HG02642 (cell line): ENCODE measurements at regions not wholly inside any gene's neighbourhood (a gene's known extent, or its start where the extent isn't known, plus 50 kb on each side); places are given as distances from the start of the nearest gene placed in this dataset.
"Not testable (repeated sequence)": the region's sequence is repeated elsewhere in the genome, so short reads cannot be mapped to it uniquely, and the experiment has no call there.

Experiments
- ATAC-seq: cut with Tn5 transposase; IDR thresholded peaks from one replicate; pipeline ENCODE4 v1.9.1; 2021; ENCODE audit warnings: mild to moderate bottlenecking; ENCODE audit not compliant: unreplicated experiment, poor library complexity

GRCh38 chr18:6521803-6522418 is 107.2 kb upstream of the L3MBTL4 start:
- peak; percentile 76 for ATAC-seq

GRCh38 chr18:6525604-6526003 is 110.9 kb upstream of the L3MBTL4 start:
- no peak for ATAC-seq

GRCh38 chr18:6537475-6537874 is 122.8 kb upstream of the L3MBTL4 start:
- no peak for ATAC-seq

DNA sequence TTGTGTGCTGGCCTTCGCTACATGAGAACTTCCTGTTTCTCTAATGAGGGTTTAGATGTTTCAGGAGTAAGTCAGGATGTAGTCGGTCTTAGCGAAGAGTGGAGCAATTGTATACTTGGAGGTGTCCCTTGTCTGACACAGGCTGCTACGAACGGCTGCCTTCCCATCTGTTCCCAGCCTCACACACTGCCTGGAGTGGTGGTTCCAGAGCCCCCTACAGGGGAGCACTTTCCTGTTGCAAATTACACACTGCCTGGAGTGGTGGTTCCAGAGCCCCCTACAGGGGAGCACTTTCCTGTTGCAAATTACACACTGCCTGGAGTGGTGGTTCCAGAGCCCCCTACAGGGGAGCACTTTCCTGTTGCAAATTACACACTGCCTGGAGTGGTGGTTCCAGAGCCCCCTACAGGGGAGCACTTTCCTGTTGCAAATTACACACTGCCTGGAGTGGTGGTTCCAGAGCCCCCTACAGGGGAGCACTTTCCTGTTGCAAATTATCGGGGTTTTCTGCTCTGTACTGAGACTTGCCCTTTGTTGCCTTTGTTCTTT is 126.5 kb upstream of the L3MBTL4 start:
- not testable (repeated sequence) for ATAC-seq

DNA sequence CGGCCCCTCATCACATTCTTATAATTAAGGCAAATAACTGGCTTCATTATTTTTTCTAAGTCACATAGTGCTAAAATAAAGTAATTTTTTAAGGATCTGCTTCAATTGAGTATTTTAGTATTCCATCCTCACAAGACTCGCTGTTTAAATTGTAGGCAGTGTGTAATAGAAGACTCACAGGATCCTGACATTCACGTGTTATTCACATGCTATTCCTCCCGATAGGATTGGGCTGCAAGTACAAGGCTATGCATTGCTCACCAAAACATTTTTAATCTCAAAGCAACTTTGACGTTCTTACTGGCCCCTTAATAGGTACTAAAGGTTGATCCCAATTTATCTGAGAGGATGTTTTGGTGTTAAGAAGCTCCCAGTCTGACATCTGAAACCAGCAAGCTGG is 127.6 kb upstream of the L3MBTL4 start:
- ATAC-seq, result no peak

- ATAC-seq, result no peak
Observed at GRCh38 chr18:6543330-6543908, 128.7 kb upstream of the L3MBTL4 start.

DNA sequence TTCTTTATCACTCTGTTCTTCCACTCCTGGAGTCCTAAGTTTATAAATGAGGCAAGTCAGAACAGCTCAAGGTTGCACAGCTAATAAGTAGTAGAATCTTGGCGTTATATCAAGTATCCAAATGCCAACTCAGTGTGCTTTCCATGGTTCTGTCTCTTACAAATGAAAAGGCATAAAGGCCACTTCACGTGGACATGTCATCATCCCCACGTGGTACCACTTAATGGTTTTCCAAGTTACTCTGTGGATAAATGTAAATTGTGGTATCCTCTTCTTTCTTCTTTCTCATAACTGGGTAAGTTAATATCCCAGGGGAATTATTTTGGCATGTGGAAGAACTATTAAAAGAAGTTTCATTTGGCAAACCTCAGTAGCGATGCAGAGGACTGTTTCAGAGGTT is 131.5 kb upstream of the L3MBTL4 start:
- ATAC-seq, result no peak

DNA sequence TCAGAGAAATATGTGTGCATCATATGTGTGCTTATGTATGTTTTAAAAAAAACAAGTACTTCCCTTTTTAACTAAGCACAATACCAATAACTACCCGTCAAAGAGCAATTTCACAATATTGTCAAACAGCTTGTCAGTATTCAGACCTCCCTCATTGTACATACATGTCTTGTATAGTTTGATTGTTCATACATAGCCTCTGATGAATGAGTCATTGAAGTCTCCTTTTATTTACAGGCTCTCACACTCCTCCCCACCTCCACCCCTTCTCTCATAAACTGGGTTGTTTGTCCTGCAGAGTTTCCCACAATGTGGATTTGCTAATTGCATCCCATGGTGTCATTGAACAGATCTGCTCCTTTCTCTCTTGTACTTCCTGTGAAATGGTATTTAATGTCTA is 132.8 kb upstream of the L3MBTL4 start:
- no peak for ATAC-seq

DNA sequence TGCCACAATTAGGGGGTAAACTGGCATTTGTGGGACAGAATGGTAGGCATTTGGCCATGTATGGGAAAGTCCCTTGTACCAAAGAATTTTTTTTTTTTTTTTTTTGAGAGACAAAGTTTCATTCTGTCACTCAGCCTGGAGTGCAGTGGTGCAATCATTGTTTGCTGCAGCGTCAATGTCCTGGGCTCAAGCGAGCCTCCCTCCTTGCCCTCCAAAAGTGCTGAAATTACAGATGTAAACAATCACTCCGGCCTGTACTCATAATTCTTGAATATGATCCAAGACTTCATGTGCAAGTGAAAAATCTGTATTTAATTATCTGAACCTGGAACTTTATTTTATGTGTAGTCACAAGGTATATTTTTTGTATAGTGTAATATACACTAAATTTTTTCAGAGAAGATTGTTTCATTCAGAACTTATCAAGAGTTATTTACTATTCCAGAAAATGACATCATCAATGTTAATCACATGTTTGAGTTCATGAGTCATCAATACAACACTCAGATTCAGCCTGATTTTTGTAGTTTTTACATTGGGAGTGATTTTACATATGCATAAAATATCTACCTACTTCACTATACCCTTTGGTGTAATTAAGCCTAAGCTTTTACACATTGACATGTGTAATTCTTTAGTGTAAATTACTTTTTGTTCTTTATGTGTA is 138.7 kb upstream of the L3MBTL4 start:
- ATAC-seq, result no peak

- no peak for ATAC-seq
Observed at GRCh38 chr18:6557057-6557769, 142.5 kb upstream of the L3MBTL4 start.

GRCh38 chr18:6557770-6558248 is 143.1 kb upstream of the L3MBTL4 start:
- ATAC-seq, result no peak

GRCh38 chr18:6558446-6559156 is 143.9 kb upstream of the L3MBTL4 start:
- no peak for ATAC-seq

DNA sequence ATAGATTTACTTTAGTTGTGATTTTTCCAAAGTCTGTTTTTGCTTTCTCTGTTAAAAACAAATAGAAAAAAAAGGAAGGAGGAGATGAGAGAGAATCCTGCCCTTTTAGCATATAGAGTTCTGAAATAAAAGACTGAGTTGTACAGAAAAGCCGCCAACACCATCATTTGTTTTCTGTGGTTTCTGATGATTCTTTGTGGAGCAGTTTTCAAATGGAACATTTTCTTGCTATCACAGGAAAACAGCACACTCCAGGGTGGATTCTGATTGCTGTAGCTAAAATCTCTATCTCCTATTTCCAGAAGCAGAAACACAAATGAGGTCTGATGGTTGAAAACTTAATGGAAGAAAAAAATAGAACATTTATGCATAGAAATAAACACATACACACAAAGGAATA is 144.6 kb upstream of the L3MBTL4 start:
- ATAC-seq, result no peak

GRCh38 chr18:6561016-6561415 is 146.3 kb upstream of the L3MBTL4 start:
- no peak for ATAC-seq

DNA sequence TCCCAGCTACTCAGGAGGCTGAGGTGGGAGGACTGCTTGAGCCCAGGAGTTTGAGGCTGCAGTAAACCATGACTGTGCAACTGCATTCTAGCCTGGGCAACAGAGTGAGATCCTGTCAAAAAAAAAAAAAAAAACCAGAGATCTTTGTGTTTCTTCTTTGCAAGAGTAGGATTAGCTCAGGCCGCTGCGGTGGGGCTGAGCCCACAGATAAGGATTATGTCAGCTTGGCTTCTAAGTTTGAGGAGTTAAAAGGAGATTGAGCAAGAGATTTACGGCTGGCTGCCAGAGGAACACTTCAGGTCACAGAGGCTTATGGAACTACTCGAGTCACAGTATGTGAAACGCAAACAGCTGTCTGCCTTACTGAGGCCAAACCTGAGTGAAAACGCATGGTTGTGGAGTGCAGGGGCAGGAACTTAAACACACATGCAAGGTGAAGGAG is 146.7 kb upstream of the L3MBTL4 start:
- no peak for ATAC-seq

GRCh38 chr18:6561862-6562291 is 147.2 kb upstream of the L3MBTL4 start:
- ATAC-seq, result no peak

- ATAC-seq, result no peak
Observed at GRCh38 chr18:6563896-6564295, 149.2 kb upstream of the L3MBTL4 start.

DNA sequence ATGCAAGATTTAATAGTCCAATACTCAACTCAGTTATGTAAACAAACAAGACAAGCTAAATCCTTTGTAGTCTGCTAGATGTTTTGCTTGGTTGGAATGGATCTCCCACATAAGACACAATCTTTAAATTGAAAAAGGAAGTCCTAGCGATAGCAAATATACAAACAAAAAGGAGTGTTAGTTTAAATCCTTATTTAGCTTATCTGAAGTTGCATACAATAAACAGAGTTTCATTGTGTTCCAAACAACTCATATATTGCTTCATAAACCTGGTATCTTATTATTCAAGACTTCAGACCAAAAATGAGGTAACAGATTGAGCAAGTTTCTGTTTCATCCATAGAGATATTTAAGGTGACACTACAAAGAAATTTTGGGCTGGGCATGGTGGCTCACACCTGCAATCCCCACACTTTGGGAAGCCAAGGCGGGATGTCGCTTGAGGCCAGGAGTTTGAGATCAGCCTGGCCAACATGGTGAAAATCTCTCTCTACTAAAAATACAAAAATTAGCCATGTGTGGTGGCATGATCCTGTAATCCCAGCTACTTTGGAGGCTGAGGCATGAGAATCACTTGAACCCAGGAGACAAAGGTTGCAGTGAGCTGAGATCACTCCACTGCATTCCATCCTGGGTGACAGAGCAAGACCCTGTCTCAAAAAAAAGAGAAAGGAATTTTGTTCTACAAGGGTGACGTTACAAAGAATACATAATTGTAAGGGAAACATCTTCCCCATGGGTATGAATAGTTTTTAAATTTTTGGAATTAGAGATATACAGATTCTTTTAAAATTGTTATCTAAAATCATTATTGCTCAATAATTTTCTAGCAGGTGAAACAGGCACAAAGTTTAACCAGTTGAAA is 150.5 kb upstream of the L3MBTL4 start:
- ATAC-seq, result no peak

DNA sequence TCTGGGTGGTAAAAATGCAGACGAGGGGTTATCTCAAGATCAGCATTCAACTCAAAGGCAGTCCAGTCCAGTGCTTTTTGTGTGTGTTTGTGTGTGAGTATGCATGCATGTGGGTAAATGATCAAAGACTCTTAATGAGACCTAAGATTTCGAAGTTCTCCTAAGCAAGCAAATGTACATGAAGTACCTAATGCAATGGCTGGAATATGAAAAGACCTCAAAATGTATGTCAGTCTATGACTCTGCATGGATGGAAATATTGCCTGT is 151.0 kb upstream of the L3MBTL4 start:
- no peak for ATAC-seq
